IMR-90 (cell line): ENCODE measurements at regions not wholly inside any gene's neighbourhood (a gene's known extent, or its start where the extent isn't known, plus 50 kb on each side); places are given as distances from the start of the nearest gene placed in this dataset.

Source experiments
- ATAC-seq: fragments of 200-7000 bp; cut with Tn5 transposase; 2 replicates; pipeline ENCODE4 v1.9.1; 2020; ENCODE audit warnings: low read depth, mild to moderate bottlenecking, moderate library complexity
- BruUV-seq: library from RNA; stranded (reverse); fragments of 400-500 nt; replicated peaks from 2 replicates; lab custom pipeline; 2021; lab: Mats Ljungman, UMichigan
- CTCF ChIA-PET: fragments of 300-600 bp; formaldehyde crosslinking; extraction: SDS; loops from one replicate; lab custom pipeline; 2021; ENCODE audit warnings: antibody characterized with exemption; lab: Yijun Ruan, JAX
- POLR2A ChIA-PET: fragments of 300-600 bp; sonication (Branson Sonifier 250); formaldehyde crosslinking; loops from one replicate; lab custom pipeline; 2022; ENCODE audit warnings: antibody characterized with exemption; ENCODE audit not compliant: unreplicated experiment; lab: Charles Lee
- DNase-seq: peaks from one replicate; pipeline ENCODE4 v3.0.0; 2013
- H2AFZ ChIP-seq: replicated peaks from 2 replicates; pipeline ENCODE3; 2013; ENCODE audit warnings: low read length, mild to moderate bottlenecking; ENCODE audit not compliant: poor library complexity
- H2AK5ac ChIP-seq: 2 replicates; pipeline ENCODE4 v1.6.1; 2013; ENCODE audit warnings: low read depth, low read length, inconsistent platforms
- H2AK9ac ChIP-seq: replicated peaks from 2 replicates; pipeline ENCODE3; 2013; ENCODE audit warnings: mild to moderate bottlenecking, low read depth, low read length, moderate library complexity; ENCODE audit not compliant: poor library complexity
- H2BK120ac ChIP-seq: 2 replicates; pipeline ENCODE4 v1.6.1; 2013; ENCODE audit warnings: low read depth, low read length, inconsistent platforms
- H2BK15ac ChIP-seq: 3 replicates; pipeline ENCODE4 v1.6.1; 2013; ENCODE audit warnings: low read depth, low read length, inconsistent platforms
- H2BK20ac ChIP-seq: 2 replicates; pipeline ENCODE4 v1.6.1; 2013; ENCODE audit warnings: low read depth, mild to moderate bottlenecking, inconsistent platforms, low read length, moderate library complexity
- H2BK5ac ChIP-seq: 2 replicates; pipeline ENCODE4 v1.6.1; 2013; ENCODE audit warnings: mild to moderate bottlenecking, low read depth, low read length, inconsistent platforms; ENCODE audit not compliant: poor library complexity, severe bottlenecking
- H3K14ac ChIP-seq: replicated peaks from 2 replicates; pipeline ENCODE4 v1.6.1; 2013; ENCODE audit warnings: low read depth, low read length, inconsistent platforms
- H3K18ac ChIP-seq: 2 replicates; pipeline ENCODE4 v1.6.1; 2013; ENCODE audit warnings: low read depth, low read length, control low read depth
- H3K23ac ChIP-seq: 2 replicates; pipeline ENCODE4 v1.6.1; 2013; ENCODE audit warnings: low read depth, low read length, inconsistent platforms
- H3K27ac ChIP-seq: 2 replicates; pipeline ENCODE4 v1.5.1; 2013; ENCODE audit warnings: mild to moderate bottlenecking, control low read depth, low read length; ENCODE audit not compliant: insufficient read depth
- H3K27me3 ChIP-seq: 2 replicates; pipeline ENCODE4 v1.6.1; 2013; ENCODE audit warnings: low read length; ENCODE audit not compliant: control insufficient read depth, insufficient read depth
- H3K36me3 ChIP-seq: 2 replicates; pipeline ENCODE4 v1.6.1; 2013; ENCODE audit warnings: low read length, mixed read lengths; ENCODE audit not compliant: control insufficient read depth, insufficient read depth
- H3K4ac ChIP-seq: 2 replicates; pipeline ENCODE4 v1.6.1; 2013; ENCODE audit warnings: low read depth, low read length, inconsistent platforms
- H3K4me1 ChIP-seq: 2 replicates; pipeline ENCODE4 v1.6.1; 2013; ENCODE audit warnings: low read length, mixed read lengths; ENCODE audit not compliant: control insufficient read depth, insufficient read depth
- H3K4me2 ChIP-seq: 2 replicates; pipeline ENCODE4 v1.6.1; 2013; ENCODE audit warnings: low read depth, mild to moderate bottlenecking, control low read depth, low read length, moderate library complexity
- H3K4me3 ChIP-seq: 2 replicates; pipeline ENCODE4 v1.5.1; 2013; ENCODE audit warnings: low read depth, mild to moderate bottlenecking, control low read depth, low read length, moderate library complexity; ENCODE audit not compliant: insufficient read depth
- H3K56ac ChIP-seq: 2 replicates; pipeline ENCODE4 v1.6.1; 2013; ENCODE audit warnings: low read length, inconsistent platforms; ENCODE audit not compliant: insufficient read depth; ENCODE audit errors: extremely low read depth
- H3K79me1 ChIP-seq, 2 experiments: 2 replicates each; pipeline ENCODE4 v1.6.1; 2013; ENCODE audit warnings: low read length in 2 of 2, inconsistent platforms in 1 of 2, low read depth in 1 of 2
- H3K9ac ChIP-seq: 2 replicates; pipeline ENCODE4 v1.6.1; 2013; ENCODE audit warnings: low read depth, low read length, control low read depth
- H3K9me1 ChIP-seq: 2 replicates; pipeline ENCODE4 v1.6.1; 2013; ENCODE audit warnings: low read length, inconsistent platforms; ENCODE audit not compliant: insufficient read depth
- H3K9me3 ChIP-seq: 2 replicates; pipeline ENCODE4 v1.6.1; 2013; ENCODE audit warnings: low read length; ENCODE audit not compliant: control insufficient read depth, insufficient read depth
- H4K20me1 ChIP-seq: 2 replicates; pipeline ENCODE4 v1.6.1; 2013; ENCODE audit warnings: low read length, inconsistent platforms; ENCODE audit not compliant: insufficient read depth
- H4K5ac ChIP-seq: 2 replicates; pipeline ENCODE4 v1.6.1; 2013; ENCODE audit warnings: mild to moderate bottlenecking, low read depth, low read length, control low read depth
- H4K8ac ChIP-seq, 2 experiments: 2 replicates each; pipeline ENCODE4 v1.6.1; 2013; ENCODE audit warnings: low read depth in 2 of 2, low read length in 2 of 2, control low read depth in 1 of 2, inconsistent platforms in 1 of 2
- H4K91ac ChIP-seq: 2 replicates; pipeline ENCODE4 v1.6.1; 2013; ENCODE audit warnings: low read depth, low read length, inconsistent platforms; ENCODE audit not compliant: insufficient read depth
- BHLHE40 ChIP-seq: fragments of 150-350 bp; IDR thresholded peaks from 2 replicates; pipeline ENCODE4 v1.6.1; 2016; ENCODE audit warnings: mild to moderate bottlenecking, low read depth, low read length
- CEBPB ChIP-seq: IDR thresholded peaks from 2 replicates; pipeline ENCODE4 v1.6.1; 2012; ENCODE audit warnings: low read depth, low read length, improper control_type of control experiment
- CHD1 ChIP-seq: IDR thresholded peaks from 2 replicates; pipeline ENCODE4 v1.6.1; 2012; ENCODE audit warnings: low read depth, low read length, improper control_type of control experiment
- CTCF ChIP-seq: conservative IDR thresholded peaks from 2 replicates; pipeline ENCODE4 v1.5.1; 2012; ENCODE audit warnings: mild to moderate bottlenecking, low read depth, low read length, improper control_type of control experiment
- MAFK ChIP-seq: IDR thresholded peaks from 2 replicates; pipeline ENCODE4 v1.6.1; 2012; ENCODE audit warnings: low read depth, low read length, improper control_type of control experiment
- MAZ ChIP-seq: IDR thresholded peaks from 2 replicates; pipeline ENCODE4 v1.6.1; 2012; ENCODE audit warnings: low read depth, mild to moderate bottlenecking, low read length, improper control_type of control experiment, moderate library complexity, borderline replicate concordance
- MXI1 ChIP-seq: IDR thresholded peaks from 2 replicates; pipeline ENCODE4 v1.6.1; 2012; ENCODE audit warnings: low read depth, mild to moderate bottlenecking, low read length, moderate library complexity, borderline replicate concordance
- NFE2L2 ChIP-seq: fragments of 150-350 bp; IDR thresholded peaks from 2 replicates; pipeline ENCODE4 v1.6.1; 2016; ENCODE audit warnings: low read depth, mild to moderate bottlenecking, low read length
- POLR2A ChIP-seq: IDR thresholded peaks from 2 replicates; pipeline ENCODE4 v1.6.1; 2012; ENCODE audit warnings: mild to moderate bottlenecking, low read depth, low read length
- RAD21 ChIP-seq: IDR thresholded peaks from 2 replicates; pipeline ENCODE4 v1.6.1; 2012; ENCODE audit warnings: low read length, improper control_type of control experiment
- RCOR1 ChIP-seq: IDR thresholded peaks from 2 replicates; pipeline ENCODE4 v1.6.1; 2012; ENCODE audit warnings: mild to moderate bottlenecking, low read length, improper control_type of control experiment; ENCODE audit not compliant: insufficient replicate concordance
- RFX5 ChIP-seq: IDR thresholded peaks from 2 replicates; pipeline ENCODE4 v1.8.0; 2012; ENCODE audit warnings: low read depth, mild to moderate bottlenecking, low read length, moderate library complexity
- SMC3 ChIP-seq: fragments of 150-350 bp; IDR thresholded peaks from 2 replicates; pipeline ENCODE4 v1.6.1; 2016; ENCODE audit warnings: low read depth, mild to moderate bottlenecking, antibody characterized with exemption, low read length, moderate library complexity
- USF2 ChIP-seq: fragments of 150-350 bp; IDR thresholded peaks from 2 replicates; pipeline ENCODE4 v1.6.1; 2017; ENCODE audit warnings: mild to moderate bottlenecking, antibody characterized with exemption, low read length, low read depth
- WGBS, 2 experiments: methylation state at CpG; one replicate each; pipeline versions ENCODE4 v1.1.5 to v1.1.7; 2013; ENCODE audit warnings: missing lambda C conversion rate in 2 of 2; ENCODE audit not compliant: insufficient read length in 1 of 2; ENCODE audit errors: extremely low coverage in 2 of 2; 5-methylcytosine and 5-hydroxymethylcytosine counted together
- dilution Hi-C: fragments of 300-500 bp; cut with HindIII; formaldehyde crosslinking; loops from one replicate; pipeline ENCODE4 v1.14.3; 2018; ENCODE audit warnings: low sequenced_read_pairs; ENCODE audit not compliant: unreplicated experiment
- in situ Hi-C: fragments of 300-500 bp; cut with MboI; formaldehyde crosslinking; loops from 3 replicates; pipeline ENCODE4 v1.14.3; 2019; ENCODE audit warnings: low sequenced_read_pairs, inconsistent platforms, mixed read lengths
- intact Hi-C: fragments of 100-400 bp; cut with micrococcal nuclease; formaldehyde crosslinking; loops from 2 replicates; pipeline ENCODE4 v1.10.0; 2022

- H3K56ac ChIP-seq, result no peak overlapping the region
- H2AK5ac ChIP-seq, result no peak overlapping the region
- no peak overlapping the region for H3K23ac ChIP-seq
- H3K79me1 ChIP-seq, result no peaks in the 10 kb centered on the region
- intact Hi-C loops, result no loop called here
- POLR2A ChIA-PET, result no interaction called here
- no peak for TF ChIP-seq POLR2A
- no peak for TF ChIP-seq BHLHE40
- no peak for TF ChIP-seq CHD1
- TF ChIP-seq CEBPB, result no peak
- TF ChIP-seq CTCF, result no peak
- TF ChIP-seq MXI1, result no peak
- TF ChIP-seq RAD21, result no peak
- TF ChIP-seq MAZ, result no peak
- no peak for TF ChIP-seq RCOR1
- TF ChIP-seq RFX5, result no peak
- no peak for TF ChIP-seq USF2
- no peak for TF ChIP-seq NFE2L2
- no peak for TF ChIP-seq SMC3
- no peak for TF ChIP-seq MAFK
- ATAC-seq (no peak), DNase-seq (no peak)
- dilution Hi-C loops, result no loop called here
- in situ Hi-C loops, result no loop called here
- H3K4me2 ChIP-seq, result no peak overlapping the region
- no peak overlapping the region for H2BK5ac ChIP-seq
- no peaks in the 10 kb centered on the region for H3K4me1 ChIP-seq
- no peaks in the 10 kb centered on the region for H3K9me3 ChIP-seq
- no peak overlapping the region for H2BK15ac ChIP-seq
- BruUV-seq, result no TSS peak
- no peak overlapping the region for H3K9ac ChIP-seq
- H4K8ac ChIP-seq, result no peak overlapping the region
- H3K27me3 ChIP-seq, result no peaks in the 10 kb centered on the region
- no CpG with 5 or more reads among the region's 1 CpG for WGBS, 2 experiments
- H3K9me1 ChIP-seq, result no peaks in the 10 kb centered on the region
- no peak overlapping the region for H4K5ac ChIP-seq
- no peaks in the 10 kb centered on the region for H4K20me1 ChIP-seq
- H2BK20ac ChIP-seq, result no peak overlapping the region
- H2BK120ac ChIP-seq, result no peak overlapping the region
- no peak overlapping the region for H3K27ac ChIP-seq
- H3K18ac ChIP-seq, result no peak overlapping the region
- CTCF ChIA-PET, result no interaction called here
- H3K4me3 ChIP-seq, result no peak overlapping the region
- no peak overlapping the region for H2AFZ ChIP-seq
- H4K91ac ChIP-seq, result no peak overlapping the region
- H3K14ac ChIP-seq, result no peak overlapping the region
- no peaks in the 10 kb centered on the region for H3K36me3 ChIP-seq
- no peak overlapping the region for H3K4ac ChIP-seq
- no peak overlapping the region for H2AK9ac ChIP-seq
Observed at GRCh38 chr5:165349735-165350134, 1844.3 kb downstream of the MAT2B start.
